GM23338 (cell line): ENCODE measurements at regions not wholly inside any gene's neighbourhood (a gene's known extent, or its start where the extent isn't known, plus 50 kb on each side); places are given as distances from the start of the nearest gene placed in this dataset.

ENCODE experiments used
- EZH2 ChIP-seq: fragments of 200-600 bp; sonication (generic); IDR thresholded peaks from one replicate; pipeline ENCODE4 v1.8.0; 2017; ENCODE audit warnings: antibody characterized with exemption, mild to moderate bottlenecking, low read depth; ENCODE audit not compliant: unreplicated experiment
- EZH2phosphoT487 ChIP-seq: fragments of 200-600 bp; sonication (generic); IDR thresholded peaks from one replicate; pipeline ENCODE4 v1.8.1; 2018; ENCODE audit warnings: antibody characterized with exemption; ENCODE audit not compliant: unreplicated experiment
- POLR2AphosphoS5 ChIP-seq: IDR thresholded peaks from 2 replicates; pipeline ENCODE4 v1.6.1; 2016; ENCODE audit warnings: antibody characterized with exemption, low read depth
- TF ChIP-seq, protein P1 (sequence below), 2 experiments: fragments of 200-600 bp in 1 of 2; sonication (generic) in 1 of 2; conservative IDR thresholded peaks; 2 replicates each; pipeline versions ENCODE4 v1.5.1 to v1.6.1; 2016 to 2017; ENCODE audit warnings: antibody characterized with exemption in 2 of 2, low read depth in 2 of 2, mild to moderate bottlenecking in 2 of 2, moderate library complexity in 1 of 2
- TF ChIP-seq, protein P2 (sequence below): IDR thresholded peaks from one replicate; pipeline ENCODE4 v1.6.1; 2018; ENCODE audit warnings: antibody characterized with exemption; ENCODE audit not compliant: unreplicated experiment

DNA sequence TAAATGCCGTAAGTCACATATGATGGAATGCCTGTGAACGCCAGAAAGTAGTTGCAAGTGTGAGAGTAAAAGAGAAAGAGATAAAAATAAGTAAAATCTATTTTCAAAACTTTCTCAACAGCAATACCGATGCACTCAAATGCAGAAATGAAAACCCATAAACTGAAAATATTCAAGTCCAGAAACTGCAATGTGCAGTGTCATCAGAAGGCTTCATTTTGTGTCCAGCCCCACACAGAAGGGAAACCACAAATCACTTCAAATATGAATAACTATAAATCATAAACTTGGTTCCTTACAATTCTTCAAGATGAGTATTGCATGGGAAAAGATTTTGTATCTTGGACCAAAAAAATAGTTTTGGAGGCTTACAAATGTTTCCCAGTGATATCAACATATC is 375.2 kb upstream of the ANO5 start:
- TF ChIP-seq, protein P1, sequence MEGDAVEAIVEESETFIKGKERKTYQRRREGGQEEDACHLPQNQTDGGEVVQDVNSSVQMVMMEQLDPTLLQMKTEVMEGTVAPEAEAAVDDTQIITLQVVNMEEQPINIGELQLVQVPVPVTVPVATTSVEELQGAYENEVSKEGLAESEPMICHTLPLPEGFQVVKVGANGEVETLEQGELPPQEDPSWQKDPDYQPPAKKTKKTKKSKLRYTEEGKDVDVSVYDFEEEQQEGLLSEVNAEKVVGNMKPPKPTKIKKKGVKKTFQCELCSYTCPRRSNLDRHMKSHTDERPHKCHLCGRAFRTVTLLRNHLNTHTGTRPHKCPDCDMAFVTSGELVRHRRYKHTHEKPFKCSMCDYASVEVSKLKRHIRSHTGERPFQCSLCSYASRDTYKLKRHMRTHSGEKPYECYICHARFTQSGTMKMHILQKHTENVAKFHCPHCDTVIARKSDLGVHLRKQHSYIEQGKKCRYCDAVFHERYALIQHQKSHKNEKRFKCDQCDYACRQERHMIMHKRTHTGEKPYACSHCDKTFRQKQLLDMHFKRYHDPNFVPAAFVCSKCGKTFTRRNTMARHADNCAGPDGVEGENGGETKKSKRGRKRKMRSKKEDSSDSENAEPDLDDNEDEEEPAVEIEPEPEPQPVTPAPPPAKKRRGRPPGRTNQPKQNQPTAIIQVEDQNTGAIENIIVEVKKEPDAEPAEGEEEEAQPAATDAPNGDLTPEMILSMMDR (conservative IDR thresholded peaks at IDR 0.05; ENCODE audit: low read depth in 2 of 2): no peak
- TF ChIP-seq EZH2: no peak
- TF ChIP-seq, protein P2, sequence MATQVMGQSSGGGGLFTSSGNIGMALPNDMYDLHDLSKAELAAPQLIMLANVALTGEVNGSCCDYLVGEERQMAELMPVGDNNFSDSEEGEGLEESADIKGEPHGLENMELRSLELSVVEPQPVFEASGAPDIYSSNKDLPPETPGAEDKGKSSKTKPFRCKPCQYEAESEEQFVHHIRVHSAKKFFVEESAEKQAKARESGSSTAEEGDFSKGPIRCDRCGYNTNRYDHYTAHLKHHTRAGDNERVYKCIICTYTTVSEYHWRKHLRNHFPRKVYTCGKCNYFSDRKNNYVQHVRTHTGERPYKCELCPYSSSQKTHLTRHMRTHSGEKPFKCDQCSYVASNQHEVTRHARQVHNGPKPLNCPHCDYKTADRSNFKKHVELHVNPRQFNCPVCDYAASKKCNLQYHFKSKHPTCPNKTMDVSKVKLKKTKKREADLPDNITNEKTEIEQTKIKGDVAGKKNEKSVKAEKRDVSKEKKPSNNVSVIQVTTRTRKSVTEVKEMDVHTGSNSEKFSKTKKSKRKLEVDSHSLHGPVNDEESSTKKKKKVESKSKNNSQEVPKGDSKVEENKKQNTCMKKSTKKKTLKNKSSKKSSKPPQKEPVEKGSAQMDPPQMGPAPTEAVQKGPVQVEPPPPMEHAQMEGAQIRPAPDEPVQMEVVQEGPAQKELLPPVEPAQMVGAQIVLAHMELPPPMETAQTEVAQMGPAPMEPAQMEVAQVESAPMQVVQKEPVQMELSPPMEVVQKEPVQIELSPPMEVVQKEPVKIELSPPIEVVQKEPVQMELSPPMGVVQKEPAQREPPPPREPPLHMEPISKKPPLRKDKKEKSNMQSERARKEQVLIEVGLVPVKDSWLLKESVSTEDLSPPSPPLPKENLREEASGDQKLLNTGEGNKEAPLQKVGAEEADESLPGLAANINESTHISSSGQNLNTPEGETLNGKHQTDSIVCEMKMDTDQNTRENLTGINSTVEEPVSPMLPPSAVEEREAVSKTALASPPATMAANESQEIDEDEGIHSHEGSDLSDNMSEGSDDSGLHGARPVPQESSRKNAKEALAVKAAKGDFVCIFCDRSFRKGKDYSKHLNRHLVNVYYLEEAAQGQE: no peak
- no peak for TF ChIP-seq EZH2phosphoT487
- no peak for TF ChIP-seq POLR2AphosphoS5
